GM19324 (cell line): ENCODE measurements at regions not wholly inside any gene's neighbourhood (a gene's known extent, or its start where the extent isn't known, plus 50 kb on each side); places are given as distances from the start of the nearest gene placed in this dataset.
"Not testable (repeated sequence)": the region's sequence is repeated elsewhere in the genome, so short reads cannot be mapped to it uniquely, and the experiment has no call there.

Experiments used
- ATAC-seq: cut with Tn5 transposase; IDR thresholded peaks from one replicate; pipeline ENCODE4 v1.9.1; 2021; ENCODE audit warnings: mild to moderate bottlenecking, moderate library complexity; ENCODE audit not compliant: unreplicated experiment, low FRiP score

DNA sequence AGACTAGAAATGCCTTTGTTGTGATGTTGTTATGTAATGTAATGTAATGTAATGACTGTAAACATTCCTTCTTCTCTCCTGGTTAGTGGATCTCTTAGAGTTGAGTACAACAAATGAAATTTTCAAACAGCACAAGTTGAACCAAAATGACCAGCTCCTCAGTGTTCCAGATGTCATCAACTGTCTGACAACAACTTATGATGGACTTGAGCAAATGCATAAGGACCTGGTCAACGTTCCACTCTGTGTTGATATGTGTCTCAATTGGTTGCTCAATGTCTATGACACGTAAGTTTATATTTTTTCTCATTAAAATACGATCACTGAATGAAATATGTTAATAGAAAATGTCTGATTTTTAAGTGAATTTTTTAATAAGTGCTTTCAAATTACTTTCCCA is 496.7 kb downstream of the UTRN start:
- ATAC-seq: no peak

DNA sequence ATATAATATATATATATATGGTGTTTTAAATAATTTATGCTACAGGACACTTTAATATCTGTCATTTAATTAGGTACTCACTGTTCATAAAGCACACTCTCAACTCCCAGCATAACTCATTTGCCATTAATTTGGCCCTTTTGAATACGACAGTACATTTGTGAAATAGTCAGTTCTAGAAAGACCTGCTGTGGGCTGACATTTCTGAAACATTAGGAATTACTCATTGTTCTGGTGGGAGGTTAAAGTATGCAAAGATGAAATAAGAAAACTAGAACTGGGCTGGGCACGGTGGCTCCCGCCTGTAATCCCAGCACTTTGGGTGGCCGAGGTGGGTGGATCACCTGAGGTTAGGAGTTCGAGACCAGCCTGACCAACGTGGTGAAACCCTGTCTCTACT is 497.5 kb downstream of the UTRN start:
- no peak for ATAC-seq

DNA sequence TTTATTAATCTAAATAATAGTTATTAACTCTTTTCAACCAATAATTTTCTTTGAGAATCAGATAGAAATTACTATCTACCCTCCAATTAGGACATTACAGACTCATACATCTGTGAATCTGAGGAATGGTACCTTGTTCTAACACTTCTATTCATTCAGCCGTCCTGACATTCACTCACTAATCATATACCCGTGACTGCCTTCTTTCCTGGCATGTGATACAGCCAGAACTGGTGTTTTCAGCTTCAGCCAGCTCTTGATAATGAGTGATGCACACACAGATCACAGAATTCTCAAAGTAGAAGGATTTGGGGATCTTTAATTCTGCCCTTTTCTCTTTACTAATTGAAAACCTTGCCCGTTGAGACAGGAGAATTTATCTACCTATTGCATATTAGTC is 499.9 kb downstream of the UTRN start:
- no peak for ATAC-seq

- ATAC-seq: no peak
Observed at GRCh38 chr6:144786825-144787224, 501.7 kb downstream of the UTRN start.

GRCh38 chr6:144793744-144794143 is 508.6 kb downstream of the UTRN start:
- no peak for ATAC-seq

- not testable (repeated sequence) for ATAC-seq
Observed at GRCh38 chr6:144795022-144795421, 509.9 kb downstream of the UTRN start.

- no peak for ATAC-seq
Observed at GRCh38 chr6:144796070-144796469, 510.9 kb downstream of the UTRN start.

DNA sequence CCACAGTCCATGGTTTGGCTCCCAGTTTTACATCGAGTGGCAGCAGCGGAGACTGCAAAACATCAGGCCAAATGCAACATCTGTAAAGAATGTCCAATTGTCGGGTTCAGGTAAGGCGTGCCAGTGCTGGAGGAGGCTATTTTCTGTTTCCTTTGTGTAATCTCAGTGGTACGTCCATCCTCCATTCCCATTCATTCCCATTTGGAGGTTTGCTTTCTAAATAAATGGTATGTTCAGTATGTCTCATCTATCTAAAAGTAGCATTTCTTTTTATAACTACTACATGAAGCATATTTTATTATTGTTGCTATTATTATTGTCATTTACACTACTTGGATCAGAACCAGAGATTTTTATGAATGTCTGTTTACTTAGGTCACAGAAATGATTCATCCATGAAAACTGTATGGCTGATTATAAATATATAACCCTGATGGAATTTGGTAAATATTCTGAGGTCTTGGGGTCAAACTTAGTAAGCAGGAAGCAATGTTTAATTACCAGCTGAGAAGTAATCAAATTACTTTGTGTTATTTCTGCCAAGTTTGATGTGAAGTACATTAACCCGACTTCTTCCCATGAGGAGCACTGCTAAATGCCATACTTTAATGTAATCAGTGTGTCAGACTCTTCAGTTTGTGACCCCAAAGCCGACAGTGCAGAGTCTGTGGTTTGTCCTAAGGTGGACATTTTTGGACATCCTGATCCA is 512.9 kb downstream of the UTRN start:
- ATAC-seq: no peak

DNA sequence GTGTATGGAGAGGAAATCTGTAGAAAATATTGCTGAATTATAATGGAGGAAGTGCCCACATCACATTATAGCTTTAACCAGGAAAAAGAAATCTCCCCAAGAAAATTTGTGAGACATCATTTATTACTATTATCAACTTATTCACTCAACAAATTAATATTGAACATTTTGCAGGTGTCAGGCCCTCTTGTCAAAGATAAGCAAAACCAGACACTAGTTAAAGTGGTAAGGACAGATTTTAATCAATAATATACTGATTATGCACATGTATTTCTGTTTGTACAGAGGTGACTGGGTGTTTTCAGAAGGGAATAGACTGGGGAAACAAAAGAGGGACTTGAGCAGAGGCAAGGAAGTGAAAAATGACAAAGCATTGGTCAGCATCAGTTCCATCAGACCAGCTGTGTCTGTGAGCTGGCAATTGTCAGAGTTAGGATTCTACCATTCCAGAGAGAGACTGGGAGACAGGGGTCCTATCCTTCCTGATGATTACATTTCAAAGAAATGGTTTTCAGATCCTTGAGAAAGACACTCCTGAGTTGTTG is 519.2 kb downstream of the UTRN start:
- no peak for ATAC-seq

- no peak for ATAC-seq
Observed at GRCh38 chr6:144805049-144805448, 519.9 kb downstream of the UTRN start.

GRCh38 chr6:144806222-144806621 is 521.1 kb downstream of the UTRN start:
- ATAC-seq: no peak

GRCh38 chr6:144809120-144809519 is 524.0 kb downstream of the UTRN start:
- no peak for ATAC-seq

GRCh38 chr6:144809969-144810368 is 524.8 kb downstream of the UTRN start:
- ATAC-seq: no peak

DNA sequence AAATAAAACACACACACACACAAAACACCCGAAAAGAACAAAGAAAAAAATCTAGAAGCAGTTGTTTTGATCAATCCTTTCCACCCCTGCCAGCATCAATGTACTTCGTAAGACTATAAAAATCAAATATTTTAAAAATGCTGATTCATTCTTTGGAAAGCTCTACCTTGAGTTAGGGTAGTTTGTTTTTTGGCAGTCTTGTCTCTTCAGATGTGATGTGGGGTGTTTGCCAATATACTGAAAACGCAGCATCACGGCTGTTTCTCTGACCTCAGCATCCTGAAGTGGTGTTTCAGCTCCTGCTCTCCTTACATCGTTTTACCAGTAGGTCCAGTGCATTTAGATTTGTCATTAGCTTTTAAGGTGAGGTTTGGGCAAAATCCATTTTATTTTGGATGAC is 526.0 kb downstream of the UTRN start:
- ATAC-seq: no peak

GRCh38 chr6:144816936-144817335 is 531.8 kb downstream of the UTRN start:
- no peak for ATAC-seq

DNA sequence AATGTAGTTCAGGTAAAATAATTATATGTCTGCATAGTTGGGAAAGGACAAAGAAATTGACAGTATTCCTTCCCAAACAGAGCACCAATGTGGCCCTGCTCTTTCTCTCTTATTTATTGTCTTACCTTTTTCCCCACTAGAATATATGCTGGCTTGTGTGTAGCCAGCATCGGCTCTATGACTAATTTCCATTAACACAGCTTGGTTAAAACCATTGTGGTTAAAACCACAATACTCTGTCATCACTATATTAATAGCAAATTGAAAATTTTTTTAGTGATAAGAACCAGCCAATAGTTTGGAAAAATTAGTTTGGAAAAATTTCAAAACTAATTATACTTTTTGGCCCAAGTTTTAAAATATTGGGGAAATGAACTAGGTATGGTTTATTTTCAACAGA is 535.1 kb downstream of the UTRN start:
- no peak for ATAC-seq

GRCh38 chr6:144823131-144823530 is 538.0 kb downstream of the UTRN start:
- ATAC-seq: no peak

DNA sequence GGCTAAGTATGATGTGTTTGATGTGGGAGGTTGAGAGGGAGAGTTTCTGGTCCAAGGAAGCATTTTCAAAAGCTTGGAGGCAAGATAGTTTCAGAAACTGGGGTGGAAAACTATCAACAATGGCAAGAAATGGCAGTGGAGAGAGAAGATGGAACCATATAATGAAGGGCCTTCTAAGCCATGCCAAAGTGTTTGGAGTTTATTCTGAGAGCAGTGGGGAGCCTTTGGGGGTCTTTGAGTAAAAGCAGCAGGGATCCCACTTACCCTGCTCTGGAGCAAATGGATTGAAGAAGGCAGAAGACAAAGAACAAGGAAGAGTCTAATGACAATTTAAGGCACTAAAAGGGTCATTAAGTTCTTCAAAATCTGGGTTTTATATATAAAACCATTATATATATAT is 538.9 kb downstream of the UTRN start:
- no peak for ATAC-seq

DNA sequence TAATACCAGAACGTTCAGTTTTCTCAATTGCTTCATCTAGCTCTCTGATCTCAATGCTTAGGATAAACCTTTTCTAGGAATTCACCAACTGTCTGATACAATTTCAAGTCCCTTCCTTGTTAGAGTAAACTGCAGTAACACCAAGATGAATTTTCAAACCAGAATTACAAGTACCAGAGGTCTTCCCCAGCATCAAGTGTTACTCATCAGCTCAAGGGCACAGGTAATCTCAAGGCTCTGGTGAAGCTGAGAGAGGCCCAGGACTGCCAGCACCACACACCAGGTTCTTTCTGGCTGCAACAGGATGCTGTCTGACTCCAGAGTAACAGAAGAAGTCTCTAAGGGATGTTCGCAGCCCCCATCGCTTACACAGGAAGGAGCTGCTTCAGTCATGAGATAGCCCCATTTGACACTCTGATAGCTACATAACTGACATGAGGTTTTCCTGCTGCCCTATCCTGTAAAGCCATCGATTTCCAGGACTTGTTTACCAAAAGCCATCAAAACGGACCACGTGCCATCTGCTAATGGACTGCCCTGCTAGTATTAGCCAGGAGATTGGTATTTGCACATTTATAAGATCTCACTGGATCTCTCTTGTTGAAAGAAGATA is 549.4 kb downstream of the UTRN start:
- no peak for ATAC-seq

DNA sequence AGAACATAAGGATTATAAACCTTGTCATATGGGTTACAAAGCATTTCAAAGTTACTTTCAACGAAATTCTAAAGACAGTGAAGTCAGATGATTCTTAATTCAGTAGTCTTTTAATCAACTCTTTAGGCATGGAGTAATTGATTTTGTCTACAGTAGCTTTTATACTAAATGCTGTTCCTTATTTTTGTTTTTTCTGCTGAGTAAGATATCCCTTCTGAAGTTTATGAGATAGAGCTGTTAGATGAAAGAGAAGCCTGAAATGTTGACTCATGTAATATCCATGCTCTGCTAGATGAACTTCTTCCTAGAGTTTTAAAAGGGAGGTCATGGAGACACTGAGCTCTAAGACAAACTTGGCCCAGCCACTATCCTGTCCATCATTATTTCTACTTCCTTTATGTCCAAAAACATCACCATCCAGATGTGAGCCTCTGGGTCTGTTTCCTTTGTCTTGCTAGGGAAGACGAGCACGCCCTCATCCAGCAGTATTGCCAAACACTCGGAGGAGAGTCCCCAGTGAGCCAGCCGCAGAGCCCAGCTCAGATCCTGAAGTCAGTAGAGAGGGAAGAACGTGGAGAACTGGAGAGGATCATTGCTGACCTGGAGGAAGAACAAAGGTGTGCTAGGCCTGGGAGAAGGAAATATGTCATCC is 550.3 kb downstream of the UTRN start:
- ATAC-seq: no peak

- ATAC-seq: no peak
Observed at GRCh38 chr6:144840619-144841018, 555.5 kb downstream of the UTRN start.

DNA sequence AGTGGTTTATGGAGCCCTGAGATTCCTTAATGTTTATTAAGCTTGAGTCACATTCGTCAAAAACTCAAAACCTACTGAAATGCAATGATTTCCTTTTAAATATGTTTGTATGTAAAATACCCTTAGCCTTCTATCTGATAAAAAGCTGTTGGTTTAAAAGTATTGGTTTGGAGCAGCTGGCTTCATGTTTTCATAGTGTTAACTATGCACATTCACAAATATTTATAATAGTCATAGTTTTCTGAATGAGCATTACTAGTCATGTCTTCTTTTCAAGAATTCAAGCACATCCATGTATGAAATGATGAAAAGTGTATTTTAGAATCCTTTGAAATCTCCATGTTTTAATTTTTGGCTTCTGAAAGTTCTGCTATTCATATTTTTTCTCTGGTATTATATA is 558.6 kb downstream of the UTRN start:
- no peak for ATAC-seq
